ENCODE measurements at regions not wholly inside any gene's neighbourhood (a gene's known extent, or its start where the extent isn't known, plus 50 kb on each side); places are given as distances from the start of the nearest gene placed in this dataset.

- TF ChIP-seq ESRRG (CRISPR knock-in tag; IDR thresholded peaks at IDR 0.05), result no peak
- no peak for TF ChIP-seq CSDC2 (CRISPR knock-in tag; IDR thresholded peaks at IDR 0.05)
- TF ChIP-seq ZFP30 (CRISPR knock-in tag; IDR thresholded peaks at IDR 0.05), result no peak
- no peak for TF ChIP-seq CREB5 (CRISPR knock-in tag; IDR thresholded peaks at IDR 0.05; ENCODE audit: low read depth)
- no peak for TF ChIP-seq SNAI2 (CRISPR knock-in tag; IDR thresholded peaks at IDR 0.05)
- no peak for TF ChIP-seq TSHZ2 (CRISPR knock-in tag; IDR thresholded peaks at IDR 0.05)
- TF ChIP-seq RARB (CRISPR knock-in tag; IDR thresholded peaks at IDR 0.05), result no peak
- no peak for TF ChIP-seq TOX (CRISPR knock-in tag; IDR thresholded peaks at IDR 0.05; ENCODE audit: borderline replicate concordance)
- no peak for TF ChIP-seq PATZ1 (CRISPR knock-in tag; IDR thresholded peaks at IDR 0.05; ENCODE audit: borderline replicate concordance)
- no peak for TF ChIP-seq ZNF565 (CRISPR knock-in tag; conservative IDR thresholded peaks at IDR 0.05; ENCODE audit: low read depth)
- no peak for TF ChIP-seq ARNTL (CRISPR knock-in tag; IDR thresholded peaks at IDR 0.05; ENCODE audit: borderline replicate concordance, low read depth)
- no peak for TF ChIP-seq OSR1 (CRISPR knock-in tag; IDR thresholded peaks at IDR 0.05)
Observed at GRCh38 chr7:41835976-41836530, 133.2 kb upstream of the INHBA start.

Data from SK-N-SH treated with all-trans-retinoic acid at 6 μM for 48 hours (cell line).